H9 (cell line): ENCODE measurements at regions not wholly inside any gene's neighbourhood (a gene's known extent, or its start where the extent isn't known, plus 50 kb on each side); places are given as distances from the start of the nearest gene placed in this dataset.
A peak's percentile ranks its signal among the peaks of the same experiment; 100 is the strongest.

ENCODE experiments used
- DNase-seq: peaks from one replicate; pipeline ENCODE4 v3.0.0-alpha.2; 2017
- H2AFZ ChIP-seq: one replicate; pipeline ENCODE4 v1.6.1; 2013; ENCODE audit warnings: mild to moderate bottlenecking, low read length, control low read depth, moderate library complexity
- H2AK5ac ChIP-seq: 2 replicates; pipeline ENCODE4 v1.6.1; 2013; ENCODE audit warnings: low read length, control low read depth, mixed read lengths; ENCODE audit not compliant: insufficient read length
- H2BK120ac ChIP-seq: one replicate; pipeline ENCODE4 v1.6.1; 2013; ENCODE audit warnings: low read depth, mild to moderate bottlenecking, low read length, control low read depth, inconsistent platforms; ENCODE audit not compliant: poor library complexity, severe bottlenecking
- H2BK12ac ChIP-seq: 2 replicates; pipeline ENCODE4 v1.6.1; 2013; ENCODE audit warnings: low read length, control low read depth, mixed read lengths, low read depth; ENCODE audit not compliant: insufficient read length
- H2BK15ac ChIP-seq: 2 replicates; pipeline ENCODE4 v1.6.1; 2013; ENCODE audit warnings: low read depth, low read length, control low read depth
- H2BK20ac ChIP-seq: one replicate; pipeline ENCODE4 v1.6.1; 2013; ENCODE audit warnings: low read depth, mild to moderate bottlenecking, low read length, control low read depth, inconsistent platforms; ENCODE audit not compliant: poor library complexity, severe bottlenecking
- H2BK5ac ChIP-seq: 2 replicates; pipeline ENCODE4 v1.6.1; 2013; ENCODE audit warnings: low read length, control low read depth, mixed read lengths; ENCODE audit not compliant: insufficient read length
- H3K14ac ChIP-seq: 2 replicates; pipeline ENCODE4 v1.6.1; 2013; ENCODE audit warnings: low read length, control low read depth; ENCODE audit not compliant: insufficient read depth
- H3K18ac ChIP-seq: 2 replicates; pipeline ENCODE4 v1.6.1; 2013; ENCODE audit warnings: low read depth, mild to moderate bottlenecking, mixed read lengths, low read length, control low read depth; ENCODE audit not compliant: insufficient read length
- H3K23ac ChIP-seq: 2 replicates; pipeline ENCODE4 v1.6.1; 2013; ENCODE audit warnings: low read length, control low read depth, mixed read lengths, low read depth; ENCODE audit not compliant: insufficient read length
- H3K23me2 ChIP-seq: 2 replicates; pipeline ENCODE4 v1.6.1; 2013; ENCODE audit warnings: low read depth, mild to moderate bottlenecking, mixed read lengths, low read length, control low read depth; ENCODE audit not compliant: insufficient read length, poor library complexity, severe bottlenecking
- H3K27ac ChIP-seq: 2 replicates; pipeline ENCODE4 v1.5.1; 2013; ENCODE audit warnings: low read length, control low read depth, mixed read lengths, low read depth; ENCODE audit not compliant: insufficient read length
- H3K27me3 ChIP-seq: 2 replicates; pipeline ENCODE4 v1.6.1; 2013; ENCODE audit warnings: low read length, control low read depth, inconsistent platforms; ENCODE audit not compliant: insufficient read depth
- H3K4ac ChIP-seq: 2 replicates; pipeline ENCODE4 v1.6.1; 2013; ENCODE audit warnings: low read depth, mild to moderate bottlenecking, control low read depth, inconsistent platforms, low read length, moderate library complexity
- H3K4me1 ChIP-seq: 2 replicates; pipeline ENCODE4 v1.6.1; 2013; ENCODE audit warnings: low read length, control low read depth, inconsistent platforms; ENCODE audit not compliant: insufficient read depth
- H3K4me2 ChIP-seq: 2 replicates; pipeline ENCODE4 v1.6.1; 2013; ENCODE audit warnings: low read length, control low read depth, mixed read lengths; ENCODE audit not compliant: insufficient read length, insufficient read depth
- H3K56ac ChIP-seq: 2 replicates; pipeline ENCODE4 v1.6.1; 2013; ENCODE audit warnings: low read depth, mild to moderate bottlenecking, mixed read lengths, low read length, control low read depth; ENCODE audit not compliant: insufficient read length
- H3K79me1 ChIP-seq: 2 replicates; pipeline ENCODE4 v1.6.1; 2013; ENCODE audit warnings: low read depth, mild to moderate bottlenecking, moderate library complexity, low read length, control low read depth, inconsistent platforms; ENCODE audit not compliant: insufficient read depth, poor library complexity, severe bottlenecking
- H3K79me2 ChIP-seq: 2 replicates; pipeline ENCODE4 v1.6.1; 2013; ENCODE audit warnings: low read length, control low read depth, inconsistent platforms; ENCODE audit not compliant: insufficient read depth
- H3K9ac ChIP-seq: 2 replicates; pipeline ENCODE4 v1.6.1; 2013; ENCODE audit warnings: low read length, control low read depth, mixed read lengths; ENCODE audit not compliant: insufficient read length; ENCODE audit errors: extremely low read depth
- H3K9me3 ChIP-seq: one replicate; pipeline ENCODE4 v1.6.1; 2013; ENCODE audit warnings: low read depth, low read length, inconsistent platforms; ENCODE audit not compliant: control insufficient read depth
- H3T11ph ChIP-seq: one replicate; pipeline ENCODE4 v1.6.1; 2013; ENCODE audit warnings: mild to moderate bottlenecking, low read length, control low read depth, inconsistent platforms
- H4K20me1 ChIP-seq: one replicate; pipeline ENCODE4 v1.6.1; 2013; ENCODE audit not compliant: control insufficient read depth, insufficient read length, insufficient read depth
- H4K5ac ChIP-seq: 2 replicates; pipeline ENCODE4 v1.6.1; 2013; ENCODE audit warnings: low read depth, mild to moderate bottlenecking, mixed read lengths, low read length, control low read depth; ENCODE audit not compliant: insufficient read length
- H4K8ac ChIP-seq: replicated peaks from 2 replicates; pipeline ENCODE4 v1.6.1; 2013; ENCODE audit warnings: low read length, control low read depth, mixed read lengths, low read depth; ENCODE audit not compliant: insufficient read length
- H4K91ac ChIP-seq: 2 replicates; pipeline ENCODE4 v1.6.1; 2013; ENCODE audit warnings: low read depth, mild to moderate bottlenecking, moderate library complexity, mixed read lengths, low read length, control low read depth; ENCODE audit not compliant: insufficient read length
- H3K27ac Mint-ChIP-seq, 3 experiments: 2 replicates in 2 of 3; 3 replicates in 1 of 3; pipeline ENCODE4 v1.8.0; 2020 to 2021; ENCODE audit warnings: mixed read lengths in 3 of 3, mild to moderate bottlenecking in 1 of 3, moderate library complexity in 1 of 3
- H3K27me3 Mint-ChIP-seq: 2 replicates; pipeline ENCODE4 v1.8.0; 2021; ENCODE audit warnings: low read depth, mild to moderate bottlenecking, moderate library complexity, mixed read lengths
- H3K36me3 Mint-ChIP-seq, 3 experiments: 2 replicates in 2 of 3; 3 replicates in 1 of 3; pipeline ENCODE4 v1.8.0; 2020 to 2021; ENCODE audit warnings: low read depth in 3 of 3, mixed read lengths in 3 of 3; ENCODE audit not compliant: insufficient read depth in 1 of 3
- H3K4me1 Mint-ChIP-seq, 2 experiments: 2 replicates each; pipeline ENCODE4 v1.8.0; 2020; ENCODE audit warnings: mixed read lengths in 2 of 2
- H3K4me3 Mint-ChIP-seq, 2 experiments: 2 replicates in 1 of 2; 3 replicates in 1 of 2; pipeline ENCODE4 v1.8.0; 2020 to 2021; ENCODE audit warnings: mild to moderate bottlenecking in 2 of 2, mixed read lengths in 2 of 2, moderate library complexity in 1 of 2
- H3K9me3 Mint-ChIP-seq, 2 experiments: 2 replicates in 1 of 2; 3 replicates in 1 of 2; pipeline ENCODE4 v1.8.0; 2020; ENCODE audit warnings: mild to moderate bottlenecking in 2 of 2, mixed read lengths in 2 of 2, moderate library complexity in 1 of 2
- WGBS: extraction: QIAGEN DNeasy Blood & Tissue Kit; methylation state at CpG from one replicate; pipeline ENCODE4 v1.1.7; 2013; ENCODE audit warnings: missing lambda C conversion rate, low lambda C conversion rate, mixed read lengths; ENCODE audit not compliant: insufficient read length; ENCODE audit errors: extremely low coverage; 5-methylcytosine and 5-hydroxymethylcytosine counted together
- TF ChIP-seq, protein P1 (sequence below): fragments of 200-600 bp; sonication (generic); conservative IDR thresholded peaks from 3 replicates; pipeline ENCODE4 v1.8.0; 2021; ENCODE audit warnings: antibody characterized with exemption, mild to moderate bottlenecking

DNA sequence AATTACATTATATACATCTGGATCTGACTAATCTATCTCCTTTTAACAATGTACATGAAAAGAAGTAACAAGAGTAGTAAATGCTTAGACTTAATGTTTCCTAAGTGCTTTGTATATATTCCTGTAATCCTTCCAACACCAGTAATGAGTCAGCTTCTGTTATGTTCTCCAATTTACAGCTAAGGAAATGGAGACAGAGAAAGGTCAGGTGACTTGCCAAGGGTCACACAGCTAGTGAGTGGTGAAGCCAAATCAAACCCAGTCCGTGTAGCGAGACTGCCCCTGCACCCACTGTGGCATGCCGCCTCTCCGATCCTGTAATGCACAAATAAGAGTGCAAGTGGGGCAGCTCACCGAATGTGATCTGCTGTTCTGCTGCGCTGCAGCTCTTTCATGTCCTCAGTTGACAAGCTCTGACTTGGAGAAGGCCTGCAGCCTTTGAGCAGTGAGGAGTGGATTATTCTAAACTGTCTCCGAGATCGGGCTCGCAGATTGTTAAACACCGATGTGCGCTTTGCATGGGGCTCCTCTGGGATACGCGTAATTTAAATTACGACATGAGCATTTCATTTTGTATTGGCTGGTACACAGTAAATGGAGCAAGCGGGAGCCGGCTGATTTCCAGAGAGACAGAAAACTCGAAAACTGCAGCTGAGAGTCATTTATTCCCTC is 65.1 kb upstream of the KTN1 start:
- H3K9me3 Mint-ChIP-seq: peaks cover 3 to 5% of the 10 kb centered on the region in 2 experiments; a peak in 3 of 5 replicates
- no peaks in the 10 kb centered on the region for H3K27me3 Mint-ChIP-seq
- no peaks in the 10 kb centered on the region for H3K4me1 Mint-ChIP-seq
- Histone ChIP-seq H2AFZ (no peak overlapping the region), H2BK5ac (no peak overlapping the region), H2BK120ac (no peak overlapping the region), H3K23ac (no peak overlapping the region), H3K14ac (no peak overlapping the region), H3T11ph (no peak overlapping the region), H2BK12ac (no peak overlapping the region), H3K27ac (no peak overlapping the region), H3K79me1 (no peaks in the 10 kb centered on the region), H3K4me2 (no peak overlapping the region), H3K23me2 (no peaks in the 10 kb centered on the region), H4K20me1 (no peaks in the 10 kb centered on the region), H3K4ac (no peak overlapping the region), H3K27me3 (no peaks in the 10 kb centered on the region), H3K9me3 (no peaks in the 10 kb centered on the region), H4K91ac (no peak overlapping the region), H3K79me2 (no peaks in the 10 kb centered on the region), H3K56ac (no peak overlapping the region), H3K18ac (no peak overlapping the region), H4K5ac (no peak overlapping the region), H2BK20ac (no peak overlapping the region), H4K8ac (no peak overlapping the region), H3K9ac (no peak overlapping the region), H2AK5ac (no peak overlapping the region), H2BK15ac (no peak overlapping the region), H3K4me1 (no peaks in the 10 kb centered on the region)
- no CpG with 5 or more reads among the region's 17 CpGs for WGBS
- DNase-seq: no peak
- H3K27ac Mint-ChIP-seq: 0 out of 7 replicates have a peak overlapping the region, but pooled peaks of 1 of the 3 experiments have one; percentile 12
- peaks cover 0 to 6% (median 5%) of the 10 kb centered on the region in 3 experiments; a peak in 4 of 7 replicates for H3K36me3 Mint-ChIP-seq
- TF ChIP-seq, protein P1, sequence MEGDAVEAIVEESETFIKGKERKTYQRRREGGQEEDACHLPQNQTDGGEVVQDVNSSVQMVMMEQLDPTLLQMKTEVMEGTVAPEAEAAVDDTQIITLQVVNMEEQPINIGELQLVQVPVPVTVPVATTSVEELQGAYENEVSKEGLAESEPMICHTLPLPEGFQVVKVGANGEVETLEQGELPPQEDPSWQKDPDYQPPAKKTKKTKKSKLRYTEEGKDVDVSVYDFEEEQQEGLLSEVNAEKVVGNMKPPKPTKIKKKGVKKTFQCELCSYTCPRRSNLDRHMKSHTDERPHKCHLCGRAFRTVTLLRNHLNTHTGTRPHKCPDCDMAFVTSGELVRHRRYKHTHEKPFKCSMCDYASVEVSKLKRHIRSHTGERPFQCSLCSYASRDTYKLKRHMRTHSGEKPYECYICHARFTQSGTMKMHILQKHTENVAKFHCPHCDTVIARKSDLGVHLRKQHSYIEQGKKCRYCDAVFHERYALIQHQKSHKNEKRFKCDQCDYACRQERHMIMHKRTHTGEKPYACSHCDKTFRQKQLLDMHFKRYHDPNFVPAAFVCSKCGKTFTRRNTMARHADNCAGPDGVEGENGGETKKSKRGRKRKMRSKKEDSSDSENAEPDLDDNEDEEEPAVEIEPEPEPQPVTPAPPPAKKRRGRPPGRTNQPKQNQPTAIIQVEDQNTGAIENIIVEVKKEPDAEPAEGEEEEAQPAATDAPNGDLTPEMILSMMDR: no peak
- H3K4me3 Mint-ChIP-seq: no peak overlapping the region
